ENCODE measurements at regions not wholly inside any gene's neighbourhood (a gene's known extent, or its start where the extent isn't known, plus 50 kb on each side); places are given as distances from the start of the nearest gene placed in this dataset.

- peak in 3 of 6 experiments; percentile 33 to 54 (median 39) for TF ChIP-seq CTCF (IDR thresholded peaks at IDR 0.05)
- TF ChIP-seq POLR2A (IDR thresholded peaks at IDR 0.05) = no peak
Observed at GRCh38 chr5:121630402-121630801, 221.3 kb upstream of the FTMT start.

Data from Peyer's patch (tissue), 4 donors.